HEK293 (cell line): ENCODE measurements at regions not wholly inside any gene's neighbourhood (a gene's known extent, or its start where the extent isn't known, plus 50 kb on each side); places are given as distances from the start of the nearest gene placed in this dataset.
A peak's percentile ranks its signal among the peaks of the same experiment; 100 is the strongest.

Experiments
- FEZF1 ChIP-seq: fragments of 450-650 bp; formaldehyde crosslinking; IDR thresholded peaks from 2 replicates; pipeline ENCODE4 v1.5.1; 2016; ENCODE audit warnings: missing biosample characterization, missing genetic modification characterization
- GFI1B ChIP-seq: fragments of 450-650 bp; formaldehyde crosslinking; IDR thresholded peaks from 2 replicates; pipeline ENCODE4 v1.5.1; 2016; ENCODE audit warnings: missing biosample characterization, missing genetic modification characterization
- GLIS1 ChIP-seq: fragments of 450-650 bp; formaldehyde crosslinking; IDR thresholded peaks from 2 replicates; pipeline ENCODE4 v1.5.1; 2016; ENCODE audit warnings: missing biosample characterization, missing genetic modification characterization
- HOXA7 ChIP-seq: sonication (generic); formaldehyde crosslinking; IDR thresholded peaks from 2 replicates; pipeline ENCODE4 v1.8.1; 2022; ENCODE audit warnings: missing genetic modification reagents, borderline replicate concordance
- MEIS1 ChIP-seq: sonication (generic); formaldehyde crosslinking; IDR thresholded peaks from 2 replicates; pipeline ENCODE4 v1.8.1; 2022; ENCODE audit warnings: missing genetic modification reagents, mild to moderate bottlenecking, borderline replicate concordance
- SCRT1 ChIP-seq: fragments of 450-650 bp; formaldehyde crosslinking; IDR thresholded peaks from 2 replicates; pipeline ENCODE4 v1.5.1; 2016; ENCODE audit warnings: missing biosample characterization, missing genetic modification characterization, borderline replicate concordance
- ZBTB8A ChIP-seq: fragments of 450-650 bp; formaldehyde crosslinking; IDR thresholded peaks from 2 replicates; pipeline ENCODE4 v1.5.1; 2016; ENCODE audit warnings: missing biosample characterization, missing genetic modification characterization
- ZFP41 ChIP-seq: fragments of 450-650 bp; formaldehyde crosslinking; IDR thresholded peaks from 2 replicates; pipeline ENCODE4 v1.5.1; 2016; ENCODE audit warnings: missing biosample characterization, missing genetic modification characterization, borderline replicate concordance
- ZNF114 ChIP-seq: fragments of 450-650 bp; formaldehyde crosslinking; IDR thresholded peaks from 2 replicates; pipeline ENCODE4 v1.5.0; 2017; ENCODE audit warnings: missing biosample characterization, missing genetic modification characterization
- ZNF132 ChIP-seq: fragments of 450-650 bp; formaldehyde crosslinking; IDR thresholded peaks from 2 replicates; pipeline ENCODE4 v1.5.1; 2017; ENCODE audit warnings: missing biosample characterization, missing genetic modification characterization, borderline replicate concordance
- ZNF138 ChIP-seq: fragments of 450-650 bp; formaldehyde crosslinking; IDR thresholded peaks from 2 replicates; pipeline ENCODE4 v1.5.1; 2016; ENCODE audit warnings: missing biosample characterization, missing genetic modification characterization, borderline replicate concordance
- ZNF16 ChIP-seq: fragments of 450-650 bp; formaldehyde crosslinking; IDR thresholded peaks from 2 replicates; pipeline ENCODE4 v1.5.1; 2016; ENCODE audit warnings: low read depth, missing biosample characterization, missing genetic modification characterization
- ZNF174 ChIP-seq: fragments of 450-650 bp; formaldehyde crosslinking; IDR thresholded peaks from 2 replicates; pipeline ENCODE4 v1.5.0; 2017; ENCODE audit warnings: missing biosample characterization, mild to moderate bottlenecking, missing genetic modification characterization
- ZNF223 ChIP-seq: fragments of 450-650 bp; formaldehyde crosslinking; IDR thresholded peaks from 2 replicates; pipeline ENCODE4 v1.5.1; 2016; ENCODE audit warnings: missing biosample characterization, missing genetic modification characterization
- ZNF266 ChIP-seq: fragments of 450-650 bp; formaldehyde crosslinking; IDR thresholded peaks from 2 replicates; pipeline ENCODE4 v1.5.1; 2016; ENCODE audit warnings: missing biosample characterization, missing genetic modification characterization, low read depth
- ZNF514 ChIP-seq: fragments of 450-650 bp; formaldehyde crosslinking; IDR thresholded peaks from 2 replicates; pipeline ENCODE4 v1.5.1; 2016; ENCODE audit warnings: missing biosample characterization, missing genetic modification characterization
- ZNF521 ChIP-seq: fragments of 450-650 bp; formaldehyde crosslinking; IDR thresholded peaks from 2 replicates; pipeline ENCODE4 v1.5.1; 2017; ENCODE audit warnings: missing biosample characterization, mild to moderate bottlenecking, missing genetic modification characterization
- TF ChIP-seq, protein P1 (sequence below): fragments of 450-650 bp; formaldehyde crosslinking; IDR thresholded peaks from 2 replicates; pipeline ENCODE4 v1.5.1; 2016; ENCODE audit warnings: missing biosample characterization, missing genetic modification characterization
- TF ChIP-seq, protein P2 (sequence below): fragments of 450-650 bp; formaldehyde crosslinking; IDR thresholded peaks from 2 replicates; pipeline ENCODE4 v1.5.1; 2016; ENCODE audit warnings: missing biosample characterization, missing genetic modification characterization, borderline replicate concordance
- TF ChIP-seq, protein P3 (sequence below): fragments of 450-650 bp; formaldehyde crosslinking; IDR thresholded peaks from 2 replicates; pipeline ENCODE4 v1.5.1; 2016; ENCODE audit warnings: missing biosample characterization, missing genetic modification characterization
- TF ChIP-seq, protein P4 (sequence below): fragments of 450-650 bp; formaldehyde crosslinking; IDR thresholded peaks from 2 replicates; pipeline ENCODE4 v1.5.1; 2017; ENCODE audit warnings: missing biosample characterization, missing genetic modification characterization
- TF ChIP-seq, protein P5 (sequence below): fragments of 450-650 bp; formaldehyde crosslinking; IDR thresholded peaks from 2 replicates; pipeline ENCODE4 v1.5.0; 2017; ENCODE audit warnings: missing biosample characterization, missing genetic modification characterization, borderline replicate concordance

DNA sequence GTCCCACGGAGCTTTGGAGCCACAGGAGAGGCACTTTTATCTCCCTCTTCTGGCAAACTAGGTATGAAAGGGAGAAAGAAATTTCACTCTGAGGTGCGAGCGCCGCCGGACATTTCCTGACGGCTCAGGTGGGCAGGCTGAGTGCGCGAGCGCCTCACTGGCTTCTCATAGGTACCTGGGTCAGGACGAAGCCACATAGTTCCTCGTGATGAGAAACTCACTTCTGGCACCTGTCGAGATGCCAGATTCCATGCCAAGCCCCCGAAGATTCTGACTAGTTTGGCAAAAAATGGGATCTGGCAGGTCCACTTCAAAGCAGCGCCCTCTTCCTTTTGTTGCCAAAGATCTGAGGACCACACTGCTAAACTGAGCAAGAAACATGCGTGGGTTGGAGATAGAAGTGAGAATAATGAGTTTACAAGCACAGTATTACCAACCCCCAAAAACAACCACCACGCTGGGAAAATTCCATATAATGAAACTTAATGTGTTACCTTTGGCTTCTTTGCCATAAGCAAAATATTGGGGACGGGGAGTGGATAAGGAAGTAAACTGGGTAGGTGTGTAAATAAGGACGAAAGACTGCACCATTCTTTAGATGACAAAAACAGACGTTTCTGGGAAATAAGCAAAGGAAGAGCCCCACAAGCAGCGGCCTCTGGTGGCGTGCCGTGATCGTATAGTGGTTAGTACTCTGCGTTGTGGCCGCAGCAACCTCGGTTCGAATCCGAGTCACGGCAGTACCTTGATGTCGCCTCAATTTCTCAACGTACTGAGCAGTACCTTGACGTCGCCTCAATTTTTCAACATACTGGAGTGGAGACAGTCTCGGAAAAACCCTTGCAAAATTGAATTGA is 89.8 kb upstream of the PRSS16 start (continued):
- TF ChIP-seq, protein P1, sequence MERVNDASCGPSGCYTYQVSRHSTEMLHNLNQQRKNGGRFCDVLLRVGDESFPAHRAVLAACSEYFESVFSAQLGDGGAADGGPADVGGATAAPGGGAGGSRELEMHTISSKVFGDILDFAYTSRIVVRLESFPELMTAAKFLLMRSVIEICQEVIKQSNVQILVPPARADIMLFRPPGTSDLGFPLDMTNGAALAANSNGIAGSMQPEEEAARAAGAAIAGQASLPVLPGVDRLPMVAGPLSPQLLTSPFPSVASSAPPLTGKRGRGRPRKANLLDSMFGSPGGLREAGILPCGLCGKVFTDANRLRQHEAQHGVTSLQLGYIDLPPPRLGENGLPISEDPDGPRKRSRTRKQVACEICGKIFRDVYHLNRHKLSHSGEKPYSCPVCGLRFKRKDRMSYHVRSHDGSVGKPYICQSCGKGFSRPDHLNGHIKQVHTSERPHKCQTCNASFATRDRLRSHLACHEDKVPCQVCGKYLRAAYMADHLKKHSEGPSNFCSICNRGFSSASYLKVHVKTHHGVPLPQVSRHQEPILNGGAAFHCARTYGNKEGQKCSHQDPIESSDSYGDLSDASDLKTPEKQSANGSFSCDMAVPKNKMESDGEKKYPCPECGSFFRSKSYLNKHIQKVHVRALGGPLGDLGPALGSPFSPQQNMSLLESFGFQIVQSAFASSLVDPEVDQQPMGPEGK (tag by site-specific recombination) = no peak; the same call in 1 of the 2 replicates
- TF ChIP-seq, protein P2, sequence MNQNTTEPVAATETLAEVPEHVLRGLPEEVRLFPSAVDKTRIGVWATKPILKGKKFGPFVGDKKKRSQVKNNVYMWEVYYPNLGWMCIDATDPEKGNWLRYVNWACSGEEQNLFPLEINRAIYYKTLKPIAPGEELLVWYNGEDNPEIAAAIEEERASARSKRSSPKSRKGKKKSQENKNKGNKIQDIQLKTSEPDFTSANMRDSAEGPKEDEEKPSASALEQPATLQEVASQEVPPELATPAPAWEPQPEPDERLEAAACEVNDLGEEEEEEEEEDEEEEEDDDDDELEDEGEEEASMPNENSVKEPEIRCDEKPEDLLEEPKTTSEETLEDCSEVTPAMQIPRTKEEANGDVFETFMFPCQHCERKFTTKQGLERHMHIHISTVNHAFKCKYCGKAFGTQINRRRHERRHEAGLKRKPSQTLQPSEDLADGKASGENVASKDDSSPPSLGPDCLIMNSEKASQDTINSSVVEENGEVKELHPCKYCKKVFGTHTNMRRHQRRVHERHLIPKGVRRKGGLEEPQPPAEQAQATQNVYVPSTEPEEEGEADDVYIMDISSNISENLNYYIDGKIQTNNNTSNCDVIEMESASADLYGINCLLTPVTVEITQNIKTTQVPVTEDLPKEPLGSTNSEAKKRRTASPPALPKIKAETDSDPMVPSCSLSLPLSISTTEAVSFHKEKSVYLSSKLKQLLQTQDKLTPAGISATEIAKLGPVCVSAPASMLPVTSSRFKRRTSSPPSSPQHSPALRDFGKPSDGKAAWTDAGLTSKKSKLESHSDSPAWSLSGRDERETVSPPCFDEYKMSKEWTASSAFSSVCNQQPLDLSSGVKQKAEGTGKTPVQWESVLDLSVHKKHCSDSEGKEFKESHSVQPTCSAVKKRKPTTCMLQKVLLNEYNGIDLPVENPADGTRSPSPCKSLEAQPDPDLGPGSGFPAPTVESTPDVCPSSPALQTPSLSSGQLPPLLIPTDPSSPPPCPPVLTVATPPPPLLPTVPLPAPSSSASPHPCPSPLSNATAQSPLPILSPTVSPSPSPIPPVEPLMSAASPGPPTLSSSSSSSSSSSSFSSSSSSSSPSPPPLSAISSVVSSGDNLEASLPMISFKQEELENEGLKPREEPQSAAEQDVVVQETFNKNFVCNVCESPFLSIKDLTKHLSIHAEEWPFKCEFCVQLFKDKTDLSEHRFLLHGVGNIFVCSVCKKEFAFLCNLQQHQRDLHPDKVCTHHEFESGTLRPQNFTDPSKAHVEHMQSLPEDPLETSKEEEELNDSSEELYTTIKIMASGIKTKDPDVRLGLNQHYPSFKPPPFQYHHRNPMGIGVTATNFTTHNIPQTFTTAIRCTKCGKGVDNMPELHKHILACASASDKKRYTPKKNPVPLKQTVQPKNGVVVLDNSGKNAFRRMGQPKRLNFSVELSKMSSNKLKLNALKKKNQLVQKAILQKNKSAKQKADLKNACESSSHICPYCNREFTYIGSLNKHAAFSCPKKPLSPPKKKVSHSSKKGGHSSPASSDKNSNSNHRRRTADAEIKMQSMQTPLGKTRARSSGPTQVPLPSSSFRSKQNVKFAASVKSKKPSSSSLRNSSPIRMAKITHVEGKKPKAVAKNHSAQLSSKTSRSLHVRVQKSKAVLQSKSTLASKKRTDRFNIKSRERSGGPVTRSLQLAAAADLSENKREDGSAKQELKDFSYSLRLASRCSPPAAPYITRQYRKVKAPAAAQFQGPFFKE (tag by site-specific recombination) = no peak
- TF ChIP-seq, protein P3, sequence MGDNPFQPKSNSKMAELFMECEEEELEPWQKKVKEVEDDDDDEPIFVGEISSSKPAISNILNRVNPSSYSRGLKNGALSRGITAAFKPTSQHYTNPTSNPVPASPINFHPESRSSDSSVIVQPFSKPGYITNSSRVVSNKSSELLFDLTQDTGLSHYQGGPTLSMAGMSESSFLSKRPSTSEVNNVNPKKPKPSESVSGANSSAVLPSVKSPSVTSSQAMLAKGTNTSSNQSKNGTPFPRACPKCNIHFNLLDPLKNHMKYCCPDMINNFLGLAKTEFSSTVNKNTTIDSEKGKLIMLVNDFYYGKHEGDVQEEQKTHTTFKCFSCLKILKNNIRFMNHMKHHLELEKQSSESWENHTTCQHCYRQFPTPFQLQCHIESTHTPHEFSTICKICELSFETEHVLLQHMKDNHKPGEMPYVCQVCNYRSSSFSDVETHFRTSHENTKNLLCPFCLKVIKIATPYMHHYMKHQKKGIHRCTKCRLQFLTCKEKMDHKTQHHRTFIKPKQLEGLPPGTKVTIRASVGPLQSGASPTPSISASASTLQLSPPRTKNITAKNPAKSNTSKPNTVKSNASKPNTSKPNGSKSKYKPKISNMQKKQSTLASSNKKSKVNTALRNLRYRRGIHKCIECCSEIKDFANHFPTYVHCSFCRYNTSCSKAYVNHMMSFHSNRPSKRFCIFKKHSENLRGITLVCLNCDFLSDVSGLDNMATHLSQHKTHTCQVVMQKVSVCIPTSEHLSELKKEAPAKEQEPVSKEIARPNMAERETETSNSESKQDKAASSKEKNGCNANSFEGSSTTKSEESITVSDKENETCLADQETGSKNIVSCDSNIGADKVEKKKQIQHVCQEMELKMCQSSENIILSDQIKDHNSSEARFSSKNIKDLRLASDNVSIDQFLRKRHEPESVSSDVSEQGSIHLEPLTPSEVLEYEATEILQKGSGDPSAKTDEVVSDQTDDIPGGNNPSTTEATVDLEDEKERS (tag by site-specific recombination) = no peak; the same call in 1 of the 2 replicates
- TF ChIP-seq ZBTB8A (tag by site-specific recombination) = peak; percentile 45; the same call in 1 of the 2 replicates
- TF ChIP-seq ZNF514 (tag by site-specific recombination) = no peak
- TF ChIP-seq ZNF16 (tag by site-specific recombination) = no peak
- TF ChIP-seq ZFP41 = no peak
- no peak for TF ChIP-seq HOXA7
- no peak for TF ChIP-seq ZNF132 (tag by site-specific recombination)
- peak; percentile 71; the same call in 1 of the 2 replicates for TF ChIP-seq GFI1B (tag by site-specific recombination)
- no peak for TF ChIP-seq ZNF521 (tag by site-specific recombination)
- TF ChIP-seq FEZF1 = no peak
- TF ChIP-seq, protein P4, sequence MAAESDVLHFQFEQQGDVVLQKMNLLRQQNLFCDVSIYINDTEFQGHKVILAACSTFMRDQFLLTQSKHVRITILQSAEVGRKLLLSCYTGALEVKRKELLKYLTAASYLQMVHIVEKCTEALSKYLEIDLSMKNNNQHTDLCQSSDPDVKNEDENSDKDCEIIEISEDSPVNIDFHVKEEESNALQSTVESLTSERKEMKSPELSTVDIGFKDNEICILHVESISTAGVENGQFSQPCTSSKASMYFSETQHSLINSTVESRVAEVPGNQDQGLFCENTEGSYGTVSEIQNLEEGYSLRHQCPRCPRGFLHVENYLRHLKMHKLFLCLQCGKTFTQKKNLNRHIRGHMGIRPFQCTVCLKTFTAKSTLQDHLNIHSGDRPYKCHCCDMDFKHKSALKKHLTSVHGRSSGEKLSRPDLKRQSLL = peak; percentile 26; the same call in 1 of the 2 replicates
- TF ChIP-seq MEIS1 (CRISPR knock-in tag) = no peak
- TF ChIP-seq ZNF138 (tag by site-specific recombination) = no peak
- TF ChIP-seq ZNF114 = no peak
- no peak for TF ChIP-seq ZNF223
- TF ChIP-seq, protein P5, sequence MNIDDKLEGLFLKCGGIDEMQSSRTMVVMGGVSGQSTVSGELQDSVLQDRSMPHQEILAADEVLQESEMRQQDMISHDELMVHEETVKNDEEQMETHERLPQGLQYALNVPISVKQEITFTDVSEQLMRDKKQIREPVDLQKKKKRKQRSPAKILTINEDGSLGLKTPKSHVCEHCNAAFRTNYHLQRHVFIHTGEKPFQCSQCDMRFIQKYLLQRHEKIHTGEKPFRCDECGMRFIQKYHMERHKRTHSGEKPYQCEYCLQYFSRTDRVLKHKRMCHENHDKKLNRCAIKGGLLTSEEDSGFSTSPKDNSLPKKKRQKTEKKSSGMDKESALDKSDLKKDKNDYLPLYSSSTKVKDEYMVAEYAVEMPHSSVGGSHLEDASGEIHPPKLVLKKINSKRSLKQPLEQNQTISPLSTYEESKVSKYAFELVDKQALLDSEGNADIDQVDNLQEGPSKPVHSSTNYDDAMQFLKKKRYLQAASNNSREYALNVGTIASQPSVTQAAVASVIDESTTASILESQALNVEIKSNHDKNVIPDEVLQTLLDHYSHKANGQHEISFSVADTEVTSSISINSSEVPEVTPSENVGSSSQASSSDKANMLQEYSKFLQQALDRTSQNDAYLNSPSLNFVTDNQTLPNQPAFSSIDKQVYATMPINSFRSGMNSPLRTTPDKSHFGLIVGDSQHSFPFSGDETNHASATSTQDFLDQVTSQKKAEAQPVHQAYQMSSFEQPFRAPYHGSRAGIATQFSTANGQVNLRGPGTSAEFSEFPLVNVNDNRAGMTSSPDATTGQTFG (tag by site-specific recombination) = no peak; the same call in 1 of the 2 replicates
- no peak for TF ChIP-seq SCRT1
- no peak for TF ChIP-seq ZNF266 (tag by site-specific recombination)
- no peak for TF ChIP-seq GLIS1 (tag by site-specific recombination)
- no peak for TF ChIP-seq ZNF174
